ENCODE measurements at regions not wholly inside any gene's neighbourhood (a gene's known extent, or its start where the extent isn't known, plus 50 kb on each side); places are given as distances from the start of the nearest gene placed in this dataset.

GRCh38 chr4:117481742-117482141 is 396.4 kb upstream of the TRAM1L1 start:
- no peaks in the 10 kb centered on the region for H3K9me3 ChIP-seq (ENCODE audit: control insufficient read depth, low read depth, low read length)
- no peaks in the 10 kb centered on the region for H3K27me3 ChIP-seq (ENCODE audit: insufficient read depth, low read length)
- no peak overlapping the region for H3K18ac ChIP-seq (ENCODE audit: insufficient read length, low read depth, low read length)
- H3K27ac ChIP-seq (ENCODE audit: insufficient read length, low read depth, low read length) = no peak overlapping the region
- no peak overlapping the region for H3K9ac ChIP-seq (ENCODE audit: extremely low read depth, insufficient read length, low read length)
- no peak overlapping the region for H4K5ac ChIP-seq (ENCODE audit: insufficient read length, low read depth, low read length)
- no peak overlapping the region for H4K8ac ChIP-seq (replicated peaks; ENCODE audit: insufficient read length, low read depth, low read length)
- H3T11ph ChIP-seq (ENCODE audit: low read length) = no peak overlapping the region
- Mint-ChIP-seq H3K36me3 (ENCODE audit: insufficient read depth in 1 of 3, low read depth in 3 of 3) (no peaks in the 10 kb centered on the region), H3K4me1 (peaks cover 4% of the 10 kb centered on the region in 2 experiments; a peak in 1 of 4 replicates), H3K27ac (no peak overlapping the region), H3K27me3 (ENCODE audit: low read depth) (no peaks in the 10 kb centered on the region), H3K4me3 (no peak overlapping the region), H3K9me3 (no peaks in the 10 kb centered on the region)
- H3K23me2 ChIP-seq (ENCODE audit: insufficient read length, low read depth, low read length, poor library complexity, severe bottlenecking) = no peaks in the 10 kb centered on the region
- H2AFZ ChIP-seq (ENCODE audit: low read length) = no peak overlapping the region
- H2BK120ac ChIP-seq (ENCODE audit: low read depth, low read length, poor library complexity, severe bottlenecking) = no peak overlapping the region
- H3K4me1 ChIP-seq (ENCODE audit: insufficient read depth, low read length) = no peaks in the 10 kb centered on the region
- H3K23ac ChIP-seq (ENCODE audit: insufficient read length, low read depth, low read length) = no peak overlapping the region
- H3K79me1 ChIP-seq (ENCODE audit: insufficient read depth, low read depth, low read length, poor library complexity, severe bottlenecking) = no peaks in the 10 kb centered on the region
- H3K14ac ChIP-seq (ENCODE audit: insufficient read depth, low read length) = no peak overlapping the region
- H2BK20ac ChIP-seq (ENCODE audit: low read depth, low read length, poor library complexity, severe bottlenecking) = no peak overlapping the region
- no peaks in the 10 kb centered on the region for H3K79me2 ChIP-seq (ENCODE audit: insufficient read depth, low read length)
- no peak for TF ChIP-seq CTCF (conservative IDR thresholded peaks at IDR 0.05)
- H3K4ac ChIP-seq (ENCODE audit: low read depth, low read length) = no peak overlapping the region
- no peak overlapping the region for H2BK12ac ChIP-seq (ENCODE audit: insufficient read length, low read depth, low read length)
- no CpG with 5 or more reads among the region's 3 CpGs for WGBS (ENCODE audit: extremely low coverage, insufficient read length, low lambda C conversion rate)
- no peak overlapping the region for H2BK5ac ChIP-seq (ENCODE audit: insufficient read length, low read length)
- no peak overlapping the region for H3K56ac ChIP-seq (ENCODE audit: insufficient read length, low read depth, low read length)
- no peaks in the 10 kb centered on the region for H4K20me1 ChIP-seq (ENCODE audit: control insufficient read depth, insufficient read depth, insufficient read length)
- H2BK15ac ChIP-seq (ENCODE audit: low read depth, low read length) = no peak overlapping the region
- DNase-seq = no peak
- no peak overlapping the region for H2AK5ac ChIP-seq (ENCODE audit: insufficient read length, low read length)
- H4K91ac ChIP-seq (ENCODE audit: insufficient read length, low read depth, low read length) = no peak overlapping the region
- no peak overlapping the region for H3K4me2 ChIP-seq (ENCODE audit: insufficient read depth, insufficient read length, low read length)

All from H9 (cell line).